Stimulated activated CD8-positive, alpha-beta memory T cell treated with anti-CD3 and anti-CD28 coated beads, Interleukin-4, amount 100 ng/mL, for 48 hours (primary cell): ENCODE measurements at regions not wholly inside any gene's neighbourhood (a gene's known extent, or its start where the extent isn't known, plus 50 kb on each side); places are given as distances from the start of the nearest gene placed in this dataset.

Experiments used
- DNase-seq: peaks from one replicate; pipeline ENCODE4 v3.0.0-alpha.2; 2020

GRCh38 chr9:99560561-99560960 is 261.1 kb upstream of the NR4A3 start:
- DNase-seq, result no peak

GRCh38 chr9:99561509-99561917 is 260.2 kb upstream of the NR4A3 start:
- no peak for DNase-seq

- DNase-seq, result no peak
These were observed 259.6 kb upstream of the NR4A3 start for GRCh38 chr9:99561961-99562565.

GRCh38 chr9:99563364-99563763 is 258.3 kb upstream of the NR4A3 start:
- no peak for DNase-seq

DNA sequence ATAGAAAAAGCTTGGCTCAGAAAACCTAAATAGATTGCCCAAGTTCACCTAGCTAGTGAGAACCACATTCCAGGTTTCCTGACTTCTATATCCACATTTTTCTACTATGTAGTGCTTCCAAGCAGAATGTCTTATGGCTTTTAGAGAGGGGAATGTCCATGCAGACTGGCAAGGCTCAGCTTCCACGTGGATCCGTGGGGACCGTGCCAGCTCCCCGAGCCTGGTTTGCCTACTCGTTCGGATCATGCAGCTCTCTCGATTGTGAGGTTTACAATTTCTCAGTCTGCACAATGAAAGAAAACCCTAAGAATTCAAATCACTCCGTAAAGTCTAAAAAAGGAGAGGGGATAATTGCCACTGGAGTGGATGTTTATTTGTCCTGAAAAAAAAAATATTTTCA is 256.5 kb upstream of the NR4A3 start:
- no peak for DNase-seq

- DNase-seq, result no peak
These were observed 254.2 kb upstream of the NR4A3 start for GRCh38 chr9:99567436-99567835.

GRCh38 chr9:99569840-99570239 is 251.8 kb upstream of the NR4A3 start:
- no peak for DNase-seq

DNA sequence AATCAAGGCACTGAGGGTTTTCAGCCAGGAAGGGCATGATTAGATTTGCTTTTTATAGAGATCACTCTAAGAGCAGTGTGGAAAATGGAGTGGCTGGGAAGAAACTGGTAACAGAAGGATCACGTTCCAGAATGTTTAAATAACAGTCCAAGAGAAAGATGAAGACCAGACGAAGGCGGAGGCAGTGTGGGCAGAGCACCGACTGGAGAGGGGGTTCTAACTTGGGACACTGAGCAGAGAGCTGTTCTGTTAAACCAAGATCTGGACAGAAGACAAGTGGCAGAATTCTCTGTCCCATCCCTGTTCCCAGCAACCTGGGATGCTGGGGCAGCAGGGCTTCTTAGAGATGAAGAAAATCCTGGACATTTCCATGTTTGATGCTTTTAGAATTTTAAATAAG is 249.1 kb upstream of the NR4A3 start:
- no peak for DNase-seq

DNA sequence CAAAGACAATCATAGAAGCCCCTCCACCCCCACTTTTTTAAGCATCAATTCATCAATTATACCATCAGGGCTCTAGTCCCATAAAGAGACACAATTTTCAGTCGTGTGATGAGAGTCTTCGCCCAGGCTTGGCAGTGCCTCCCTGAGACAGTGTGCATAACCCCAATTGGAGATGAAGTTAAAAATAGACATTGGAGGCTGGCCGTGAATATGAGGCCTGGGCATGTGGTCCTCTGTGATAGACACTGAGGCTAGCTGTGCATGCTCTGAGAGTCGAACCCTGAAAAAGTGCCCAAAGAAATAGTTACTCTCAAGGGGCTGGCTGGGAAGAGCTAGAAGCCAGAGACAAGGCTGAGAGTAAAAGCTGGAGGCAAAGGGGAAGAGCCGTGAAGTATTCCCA is 248.6 kb upstream of the NR4A3 start:
- DNase-seq, result no peak

GRCh38 chr9:99573886-99574285 is 247.8 kb upstream of the NR4A3 start:
- DNase-seq, result no peak

DNA sequence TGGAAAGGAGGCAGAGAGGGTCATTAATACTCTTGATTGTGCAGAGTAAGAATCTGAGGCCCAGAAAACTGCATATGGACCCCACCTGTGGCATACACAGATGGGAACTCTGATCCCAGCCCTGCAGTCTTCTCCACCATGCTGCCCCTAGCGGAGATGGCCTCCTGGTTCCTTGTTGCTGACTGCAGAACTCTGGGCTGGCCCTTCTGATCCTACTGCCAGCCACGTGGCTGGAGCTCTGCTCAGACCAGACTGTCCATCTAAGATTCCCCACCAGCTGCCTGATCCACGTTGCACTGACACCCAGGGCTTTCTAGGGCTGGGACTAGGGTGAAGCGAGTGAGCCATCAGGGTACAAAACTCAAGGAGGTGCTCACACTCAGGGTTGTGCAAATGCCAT is 245.7 kb upstream of the NR4A3 start:
- no peak for DNase-seq

- no peak for DNase-seq
These were observed 244.8 kb upstream of the NR4A3 start for GRCh38 chr9:99576876-99577275.

DNA sequence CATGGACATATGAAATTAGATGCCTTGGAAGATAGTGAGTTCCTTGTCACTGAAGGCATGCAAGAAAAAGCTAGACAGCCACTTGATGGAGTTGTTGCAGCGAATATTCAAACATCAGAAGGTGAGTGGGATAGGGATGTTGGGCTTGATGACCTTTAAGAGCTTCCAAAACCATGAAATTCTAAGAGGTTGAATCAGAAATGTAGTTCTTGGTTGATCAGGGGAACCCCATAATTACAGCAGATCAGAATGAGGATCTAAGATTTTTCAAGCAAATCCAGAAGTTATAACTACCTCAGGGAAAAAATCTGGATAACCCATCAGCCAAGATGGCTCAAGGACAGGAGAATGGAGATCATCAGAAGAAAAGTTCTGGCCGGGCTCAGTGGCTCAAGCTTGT is 244.3 kb upstream of the NR4A3 start:
- no peak for DNase-seq

GRCh38 chr9:99578666-99579065 is 243.0 kb upstream of the NR4A3 start:
- no peak for DNase-seq

DNA sequence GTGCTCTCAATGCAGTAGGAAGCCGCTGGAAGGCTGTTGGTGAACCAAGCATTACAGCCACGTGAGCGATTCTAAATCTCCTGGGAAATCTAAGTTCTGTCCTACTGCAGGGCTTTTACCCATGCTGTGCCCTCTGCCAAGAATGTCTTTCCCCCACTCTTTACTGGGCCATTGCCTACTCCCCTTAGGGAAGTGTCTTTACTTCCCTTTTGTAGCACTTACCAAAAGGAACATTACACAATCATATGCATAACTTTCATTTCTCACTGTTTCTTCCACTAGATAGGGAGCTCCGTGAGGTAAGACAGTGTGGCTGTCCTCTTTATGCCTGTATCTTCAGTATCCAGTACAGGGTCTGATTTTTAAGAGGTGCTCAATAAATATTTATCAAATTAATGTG is 241.7 kb upstream of the NR4A3 start:
- DNase-seq, result no peak

GRCh38 chr9:99582814-99583213 is 238.9 kb upstream of the NR4A3 start:
- DNase-seq, result no peak

- no peak for DNase-seq
These were observed 233.4 kb upstream of the NR4A3 start for GRCh38 chr9:99588299-99588698.

GRCh38 chr9:99588747-99589146 is 232.9 kb upstream of the NR4A3 start:
- no peak for DNase-seq

DNA sequence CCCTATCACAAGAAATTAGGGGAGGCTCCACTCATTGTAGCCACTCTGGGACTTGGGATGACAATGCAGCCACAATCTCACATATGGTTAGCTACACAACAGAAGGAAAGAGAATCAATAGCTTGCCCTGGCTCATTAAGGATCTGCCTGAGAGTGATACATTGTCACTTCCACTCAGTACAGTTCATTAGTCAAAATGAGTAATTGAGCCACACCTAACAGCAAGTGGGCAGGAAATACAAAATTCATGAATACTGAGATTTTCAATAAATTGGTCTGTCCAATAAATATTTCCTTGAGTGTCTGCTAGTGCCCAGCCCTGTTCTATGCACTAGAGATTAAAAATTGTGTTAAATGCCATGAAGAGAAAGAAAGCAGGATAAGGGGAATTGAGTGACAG is 231.3 kb upstream of the NR4A3 start:
- DNase-seq, result no peak

DNA sequence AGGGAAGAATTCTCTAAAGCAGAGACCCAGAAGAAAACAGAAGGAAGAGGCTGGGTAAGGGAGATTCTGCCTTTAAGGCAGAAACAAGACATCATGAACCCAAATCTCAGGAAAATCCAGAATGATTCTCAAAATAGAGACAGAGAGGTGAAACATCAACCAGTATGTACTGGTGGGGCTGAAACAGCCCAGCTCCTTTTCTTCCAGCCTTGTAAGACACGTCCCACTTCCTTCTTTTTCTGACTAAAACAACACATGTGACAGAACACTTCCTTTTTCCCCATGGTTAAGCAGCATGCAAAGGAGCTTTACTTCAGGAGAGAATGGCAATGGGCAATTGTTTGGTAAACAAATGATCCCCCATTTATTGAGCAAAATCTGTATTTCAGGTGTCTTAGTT is 230.8 kb upstream of the NR4A3 start:
- DNase-seq, result no peak

GRCh38 chr9:99591770-99592169 is 229.9 kb upstream of the NR4A3 start:
- no peak for DNase-seq

DNA sequence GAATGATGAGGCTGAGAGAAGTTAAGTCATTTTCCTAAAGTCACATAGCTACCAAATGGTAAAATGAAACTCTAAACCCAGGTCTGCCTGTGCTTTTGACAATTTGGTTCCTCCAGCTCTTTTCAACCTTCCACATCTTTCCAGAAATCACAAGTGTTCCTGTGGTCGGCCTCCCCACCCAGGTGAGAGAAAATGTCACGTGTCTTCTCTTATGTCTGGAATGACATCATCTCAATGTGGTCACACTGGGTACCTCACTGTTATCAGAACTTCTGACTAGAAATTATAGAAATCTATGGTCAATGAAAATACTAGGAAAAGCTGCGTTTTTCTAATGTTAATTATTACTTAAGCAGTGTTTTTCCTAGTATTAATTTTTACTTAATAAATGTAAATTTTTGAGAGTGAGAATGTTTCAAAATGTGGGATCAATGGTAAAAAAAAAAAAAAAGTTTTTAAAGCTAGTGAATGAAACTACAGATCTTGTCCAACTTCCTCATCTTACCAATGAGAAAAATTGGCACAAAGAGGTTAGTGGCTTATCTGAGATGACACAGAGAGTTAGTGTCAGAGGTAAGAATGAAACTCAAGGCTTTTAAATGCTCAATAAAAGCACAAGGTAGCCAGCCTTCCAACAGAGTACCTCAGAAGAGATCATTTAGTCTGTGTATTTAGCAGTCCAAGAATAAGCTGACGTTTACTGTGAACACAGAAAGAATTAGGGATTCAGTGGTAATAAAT is 228.7 kb upstream of the NR4A3 start:
- no peak for DNase-seq

GRCh38 chr9:99593610-99594009 is 228.1 kb upstream of the NR4A3 start:
- DNase-seq, result no peak

DNA sequence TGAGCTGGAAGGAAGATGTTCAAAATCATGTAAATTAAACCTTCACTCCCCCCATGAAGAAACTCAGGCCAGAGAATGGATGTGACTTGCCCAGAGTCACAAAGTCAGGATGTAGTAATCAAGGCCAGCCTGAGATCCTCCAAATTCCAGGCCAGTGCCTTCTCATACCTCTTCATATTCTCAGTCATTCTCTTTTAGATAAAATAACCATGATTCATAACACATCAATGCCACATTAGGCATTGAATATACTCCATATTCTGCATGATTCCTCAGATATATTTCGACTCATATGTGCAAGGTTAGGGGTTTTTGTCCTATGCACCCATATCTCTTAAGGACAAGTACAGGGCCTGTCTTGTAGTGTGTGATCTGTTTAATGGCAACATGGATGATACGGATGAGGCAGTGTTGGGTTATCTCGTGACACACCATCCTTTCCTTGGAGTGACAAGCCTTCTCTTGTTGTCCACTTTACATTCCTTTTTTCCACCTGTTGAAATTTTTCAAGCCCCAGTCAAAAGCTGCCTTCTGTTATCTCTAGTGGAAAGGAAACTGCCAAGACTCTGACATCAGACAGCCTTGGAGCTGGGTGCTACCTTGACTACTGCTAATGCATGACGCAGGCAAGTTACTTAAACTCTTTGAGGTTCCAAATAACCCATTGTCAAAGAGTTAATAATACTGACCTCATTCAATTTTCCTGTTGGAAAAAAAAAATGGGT is 227.5 kb upstream of the NR4A3 start:
- DNase-seq, result no peak
